Brain microvascular endothelial cell (primary cell): ENCODE measurements at regions not wholly inside any gene's neighbourhood (a gene's known extent, or its start where the extent isn't known, plus 50 kb on each side); places are given as distances from the start of the nearest gene placed in this dataset.

Source experiments
- DNase-seq: peaks from one replicate; pipeline ENCODE4 v3.0.0-alpha.2; 2020
- H3K27ac ChIP-seq: fragments of 250-450 bp; sonication (Bioruptor Pico); 2 replicates; pipeline ENCODE4 v1.5.1; 2020; ENCODE audit warnings: mild to moderate bottlenecking, moderate library complexity
- H3K27me3 ChIP-seq: fragments of 250-450 bp; sonication (Bioruptor Pico); replicated peaks from 2 replicates; pipeline ENCODE4 v1.5.1; 2020; ENCODE audit warnings: mild to moderate bottlenecking
- H3K36me3 ChIP-seq: fragments of 250-450 bp; sonication (Bioruptor Pico); replicated peaks from 2 replicates; pipeline ENCODE4 v1.5.1; 2020; ENCODE audit warnings: mild to moderate bottlenecking
- H3K4me3 ChIP-seq: 2 replicates; pipeline ENCODE4 v1.5.1; 2011; ENCODE audit warnings: low read depth, mild to moderate bottlenecking, control low read depth, low read length, moderate library complexity
- CTCF ChIP-seq: IDR thresholded peaks from 2 replicates; pipeline ENCODE4 v1.5.1; 2011; ENCODE audit warnings: low read depth, mild to moderate bottlenecking, moderate library complexity, low read length, control low read depth, inconsistent platforms; ENCODE audit errors: missing control alignments
- in situ Hi-C: cut with HindIII; loops from 2 replicates; pipeline ENCODE4 v1.10.0; 2017; ENCODE audit warnings: low sequenced_read_pairs, low pct_ligation_motif_present

- H3K4me3 ChIP-seq, result no peak overlapping the region
- no peak overlapping the region for H3K27ac ChIP-seq
- in situ Hi-C loops, result no loop called here
- no peaks in the 10 kb centered on the region for H3K27me3 ChIP-seq
- no peaks in the 10 kb centered on the region for H3K36me3 ChIP-seq
- no peak for TF ChIP-seq CTCF
- DNase-seq, result no peak
Measured at GRCh38 chr2:545711-546650, 131.2 kb downstream of the TMEM18 start.

- no peak for TF ChIP-seq CTCF
- no peaks in the 10 kb centered on the region for H3K27me3 ChIP-seq
- H3K27ac ChIP-seq, result no peak overlapping the region
- H3K4me3 ChIP-seq, result no peak overlapping the region
- no peaks in the 10 kb centered on the region for H3K36me3 ChIP-seq
- in situ Hi-C loops, result no loop called here
- no peak for DNase-seq
Measured at GRCh38 chr2:545228-545627, 132.0 kb downstream of the TMEM18 start.

DNA sequence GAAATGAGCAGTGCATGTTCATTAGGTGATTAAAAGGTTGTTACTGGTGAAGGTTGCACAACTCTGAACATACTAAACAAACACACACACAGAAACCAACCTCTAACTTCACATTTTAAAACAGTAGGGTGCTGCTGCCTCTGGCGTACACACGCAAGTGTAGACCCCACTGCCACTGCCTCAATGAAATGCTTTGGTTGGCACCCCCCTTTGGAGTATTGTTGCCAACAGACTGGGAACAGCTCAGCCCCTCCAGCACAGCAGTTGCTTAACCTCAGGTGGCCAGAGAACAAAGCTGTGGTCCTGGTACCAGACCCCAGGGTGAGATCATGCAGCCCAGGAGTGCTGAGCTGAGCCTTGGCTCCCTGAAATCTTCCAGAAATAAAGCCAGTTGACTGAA lies 138.6 kb downstream of the TMEM18 start:
- in situ Hi-C loops, result no loop called here

GRCh38 chr2:535222-535621 lies 142.0 kb downstream of the TMEM18 start:
- Histone ChIP-seq H3K4me3 (no peak overlapping the region), H3K27me3 (no peaks in the 10 kb centered on the region), H3K36me3 (no peaks in the 10 kb centered on the region), H3K27ac (no peak overlapping the region)
- peak; percentile 39 for DNase-seq
- TF ChIP-seq CTCF, result peak; percentile 15
- in situ Hi-C loops, result no loop called here

More for the DNA sequence above, 138.6 kb downstream of the TMEM18 start:
- Histone ChIP-seq H3K27me3 (no peaks in the 10 kb centered on the region), H3K27ac (no peak overlapping the region), H3K4me3 (no peak overlapping the region), H3K36me3 (no peaks in the 10 kb centered on the region)
- no peak for DNase-seq
- no peak for TF ChIP-seq CTCF

DNA sequence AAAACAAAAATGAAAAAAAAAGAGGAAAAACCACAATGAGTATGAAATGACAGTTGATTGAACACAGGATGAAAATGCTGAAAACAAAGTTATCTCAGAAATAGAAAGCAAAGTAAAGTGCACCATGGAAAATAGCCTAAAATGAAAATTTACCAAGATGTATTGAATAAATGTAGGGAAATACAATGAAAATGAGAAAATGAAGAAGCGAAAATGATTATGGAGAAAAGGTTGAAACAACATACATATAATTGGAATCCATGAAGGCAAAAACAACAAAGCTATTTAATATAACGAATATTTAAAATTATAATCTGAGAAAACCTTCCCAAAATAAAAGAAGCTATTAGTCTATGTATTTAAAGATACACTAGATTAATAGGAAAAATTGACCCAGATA lies 147.4 kb downstream of the TMEM18 start:
- Histone ChIP-seq H3K27me3 (no peaks in the 10 kb centered on the region), H3K27ac (no peak overlapping the region), H3K36me3 (no peaks in the 10 kb centered on the region), H3K4me3 (no peak overlapping the region)
- DNase-seq, result no peak
- no peak for TF ChIP-seq CTCF
- in situ Hi-C loops, result no loop called here
